ENCODE measurements at regions not wholly inside any gene's neighbourhood (a gene's known extent, or its start where the extent isn't known, plus 50 kb on each side); places are given as distances from the start of the nearest gene placed in this dataset.

- H3K4me1 ChIP-seq (ENCODE audit: insufficient read depth, low read length, severe bottlenecking) = no peaks in the 10 kb centered on the region
- H3F3A ChIP-seq (ENCODE audit: insufficient read depth, low read length) = no peaks in the 10 kb centered on the region
- no peaks in the 10 kb centered on the region for H3K79me2 ChIP-seq (ENCODE audit: insufficient read depth, low read length)
- no peak overlapping the region for H3K9ac ChIP-seq (ENCODE audit: low read length)
- no peak overlapping the region for H3K4me3 ChIP-seq (ENCODE audit: low read depth, low read length, poor library complexity, severe bottlenecking)
- H2AFZ ChIP-seq (ENCODE audit: low read length) = no peak overlapping the region
- H3K4me2 ChIP-seq (ENCODE audit: low read length) = peak overlapping the region; percentile 3; the same call in 1 of the 2 replicates
- H3K9me2 ChIP-seq (ENCODE audit: low read depth, low read length) = no peaks in the 10 kb centered on the region
- H3K36me3 ChIP-seq (ENCODE audit: insufficient read depth, low read length) = no peaks in the 10 kb centered on the region
- H3K27ac ChIP-seq (ENCODE audit: low read depth, low read length, poor library complexity, severe bottlenecking) = no peak overlapping the region
- no peak for TF ChIP-seq EZH2 (IDR thresholded peaks at IDR 0.05; ENCODE audit: borderline replicate concordance, low read length)
- TF ChIP-seq CTCF (IDR thresholded peaks at IDR 0.05; ENCODE audit: low read length) = no peak
- no peaks in the 10 kb centered on the region for H4K20me1 ChIP-seq (ENCODE audit: insufficient read depth, low read length)
- H3K27me3 ChIP-seq (ENCODE audit: insufficient read depth, low read length) = no peaks in the 10 kb centered on the region
- H3K9me3 ChIP-seq (ENCODE audit: low read length) = no peaks in the 10 kb centered on the region
Observed at GRCh38 chr1:174077749-174078490, 55.8 kb upstream of the RC3H1 start.

- H3K4me2 ChIP-seq (ENCODE audit: low read length) = no peak overlapping the region
Observed at GRCh38 chr1:174075245-174075692, 53.1 kb upstream of the RC3H1 start.

GRCh38 chr1:174074757-174075156 is 52.6 kb upstream of the RC3H1 start:
- Histone ChIP-seq H3K27ac (ENCODE audit: low read depth, low read length, poor library complexity, severe bottlenecking) (no peak overlapping the region), H3K27me3 (ENCODE audit: insufficient read depth, low read length) (no peaks in the 10 kb centered on the region), H4K20me1 (ENCODE audit: insufficient read depth, low read length) (no peaks in the 10 kb centered on the region), H3K9me2 (ENCODE audit: low read depth, low read length) (no peaks in the 10 kb centered on the region), H3F3A (ENCODE audit: insufficient read depth, low read length) (no peaks in the 10 kb centered on the region), H3K79me2 (ENCODE audit: insufficient read depth, low read length) (no peaks in the 10 kb centered on the region), H3K4me1 (ENCODE audit: insufficient read depth, low read length, severe bottlenecking) (no peaks in the 10 kb centered on the region), H3K4me2 (ENCODE audit: low read length) (no peak overlapping the region), H3K36me3 (ENCODE audit: insufficient read depth, low read length) (no peaks in the 10 kb centered on the region), H3K9ac (ENCODE audit: low read length) (no peak overlapping the region), H3K9me3 (ENCODE audit: low read length) (no peaks in the 10 kb centered on the region), H3K4me3 (ENCODE audit: low read depth, low read length, poor library complexity, severe bottlenecking) (no peak overlapping the region), H2AFZ (ENCODE audit: low read length) (no peak overlapping the region)
- TF ChIP-seq EZH2 (IDR thresholded peaks at IDR 0.05; ENCODE audit: borderline replicate concordance, low read length) (no peak), CTCF (IDR thresholded peaks at IDR 0.05; ENCODE audit: low read length) (peak; percentile 54; the same call in 1 of the 2 replicates)

More at GRCh38 chr1:174075245-174075692, 53.1 kb upstream of the RC3H1 start:
- H3K27ac ChIP-seq (ENCODE audit: low read depth, low read length, poor library complexity, severe bottlenecking) = no peak overlapping the region
- H3F3A ChIP-seq (ENCODE audit: insufficient read depth, low read length) = no peaks in the 10 kb centered on the region
- no peak for TF ChIP-seq CTCF (IDR thresholded peaks at IDR 0.05; ENCODE audit: low read length)
- TF ChIP-seq EZH2 (IDR thresholded peaks at IDR 0.05; ENCODE audit: borderline replicate concordance, low read length) = no peak
- H2AFZ ChIP-seq (ENCODE audit: low read length) = no peak overlapping the region
- H3K79me2 ChIP-seq (ENCODE audit: insufficient read depth, low read length) = no peaks in the 10 kb centered on the region
- no peaks in the 10 kb centered on the region for H3K27me3 ChIP-seq (ENCODE audit: insufficient read depth, low read length)
- no peaks in the 10 kb centered on the region for H3K36me3 ChIP-seq (ENCODE audit: insufficient read depth, low read length)
- H3K4me1 ChIP-seq (ENCODE audit: insufficient read depth, low read length, severe bottlenecking) = no peaks in the 10 kb centered on the region
- no peak overlapping the region for H3K9ac ChIP-seq (ENCODE audit: low read length)
- H3K4me3 ChIP-seq (ENCODE audit: low read depth, low read length, poor library complexity, severe bottlenecking) = no peak overlapping the region
- no peaks in the 10 kb centered on the region for H3K9me3 ChIP-seq (ENCODE audit: low read length)
- H3K9me2 ChIP-seq (ENCODE audit: low read depth, low read length) = no peaks in the 10 kb centered on the region
- H4K20me1 ChIP-seq (ENCODE audit: insufficient read depth, low read length) = no peaks in the 10 kb centered on the region
